ENCODE measurements at regions not wholly inside any gene's neighbourhood (a gene's known extent, or its start where the extent isn't known, plus 50 kb on each side); places are given as distances from the start of the nearest gene placed in this dataset.
"Not testable (repeated sequence)": the region's sequence is repeated elsewhere in the genome, so short reads cannot be mapped to it uniquely, and the experiment has no call there.

DNA sequence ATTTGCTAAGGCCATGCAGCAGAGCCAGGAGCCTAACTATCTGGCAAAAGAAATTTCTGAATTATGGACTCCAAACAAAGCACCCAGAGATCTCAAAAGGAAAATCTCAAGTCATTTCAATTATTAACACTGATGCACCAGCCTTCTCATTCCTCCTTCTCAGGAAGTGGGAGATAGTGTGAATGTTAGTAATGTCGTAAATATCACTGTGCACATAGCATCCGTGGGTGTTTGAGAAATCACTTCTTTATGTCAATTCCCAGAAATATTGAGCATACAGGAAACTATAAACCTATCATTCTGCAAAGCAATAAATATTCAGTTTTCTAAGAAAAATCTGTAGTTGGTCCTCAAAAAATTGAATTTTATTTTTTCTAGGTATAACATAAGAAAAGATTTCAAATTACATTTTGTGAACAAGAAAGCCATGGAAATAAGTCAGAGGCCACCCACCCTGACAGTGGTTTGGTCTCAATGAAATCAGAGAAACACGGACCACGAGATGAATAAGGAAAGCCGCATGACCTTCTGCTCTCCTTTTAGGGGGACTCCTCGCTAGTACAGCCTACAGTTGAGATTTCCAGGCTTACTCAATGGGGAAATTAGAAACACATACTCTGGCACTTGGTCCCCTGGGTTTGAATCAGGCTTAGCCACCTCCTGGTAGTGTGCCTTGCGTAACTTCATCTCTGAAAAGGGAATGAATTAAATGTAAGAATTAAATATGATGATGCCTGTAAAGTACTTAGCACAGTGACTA, 120.6 kb downstream of the DIRAS2 start:
- Histone ChIP-seq H3K36me3 (replicated peaks; ENCODE audit: insufficient read depth, low read length) (no peaks in the 10 kb centered on the region), H3K4me2 (ENCODE audit: low read depth, low read length) (no peak overlapping the region), H4K20me1 (ENCODE audit: insufficient read depth, low read length) (no peaks in the 10 kb centered on the region), H2AFZ (ENCODE audit: low read length) (no peak overlapping the region), H3K4me1 (ENCODE audit: low read length) (no peaks in the 10 kb centered on the region), H3K9ac (ENCODE audit: low read length) (no peak overlapping the region), H3K27me3 (replicated peaks; ENCODE audit: insufficient read depth, low read length) (no peaks in the 10 kb centered on the region), H3K9me3 (replicated peaks; ENCODE audit: insufficient read depth, low read length) (no peaks in the 10 kb centered on the region), H3F3A (ENCODE audit: insufficient read depth, low read length) (no peaks in the 10 kb centered on the region), H3K27ac (ENCODE audit: low read length) (no peak overlapping the region), H3K4me3 (ENCODE audit: low read length) (no peak overlapping the region), H3K9me2 (replicated peaks; ENCODE audit: insufficient read depth, low read length) (no peaks in the 10 kb centered on the region), H3K79me2 (ENCODE audit: low read length) (no peaks in the 10 kb centered on the region)
- DNase-seq = no peak
- TF ChIP-seq, protein P1, sequence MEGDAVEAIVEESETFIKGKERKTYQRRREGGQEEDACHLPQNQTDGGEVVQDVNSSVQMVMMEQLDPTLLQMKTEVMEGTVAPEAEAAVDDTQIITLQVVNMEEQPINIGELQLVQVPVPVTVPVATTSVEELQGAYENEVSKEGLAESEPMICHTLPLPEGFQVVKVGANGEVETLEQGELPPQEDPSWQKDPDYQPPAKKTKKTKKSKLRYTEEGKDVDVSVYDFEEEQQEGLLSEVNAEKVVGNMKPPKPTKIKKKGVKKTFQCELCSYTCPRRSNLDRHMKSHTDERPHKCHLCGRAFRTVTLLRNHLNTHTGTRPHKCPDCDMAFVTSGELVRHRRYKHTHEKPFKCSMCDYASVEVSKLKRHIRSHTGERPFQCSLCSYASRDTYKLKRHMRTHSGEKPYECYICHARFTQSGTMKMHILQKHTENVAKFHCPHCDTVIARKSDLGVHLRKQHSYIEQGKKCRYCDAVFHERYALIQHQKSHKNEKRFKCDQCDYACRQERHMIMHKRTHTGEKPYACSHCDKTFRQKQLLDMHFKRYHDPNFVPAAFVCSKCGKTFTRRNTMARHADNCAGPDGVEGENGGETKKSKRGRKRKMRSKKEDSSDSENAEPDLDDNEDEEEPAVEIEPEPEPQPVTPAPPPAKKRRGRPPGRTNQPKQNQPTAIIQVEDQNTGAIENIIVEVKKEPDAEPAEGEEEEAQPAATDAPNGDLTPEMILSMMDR (IDR thresholded peaks at IDR 0.05; ENCODE audit: low read length) = no peak
- no peak for TF ChIP-seq EZH2phosphoT487 (IDR thresholded peaks at IDR 0.05; ENCODE audit: low read length)
- TF ChIP-seq EZH2 (optimal IDR thresholded peaks at IDR 0.05; ENCODE audit: low read depth, low read length) = no peak

DNA sequence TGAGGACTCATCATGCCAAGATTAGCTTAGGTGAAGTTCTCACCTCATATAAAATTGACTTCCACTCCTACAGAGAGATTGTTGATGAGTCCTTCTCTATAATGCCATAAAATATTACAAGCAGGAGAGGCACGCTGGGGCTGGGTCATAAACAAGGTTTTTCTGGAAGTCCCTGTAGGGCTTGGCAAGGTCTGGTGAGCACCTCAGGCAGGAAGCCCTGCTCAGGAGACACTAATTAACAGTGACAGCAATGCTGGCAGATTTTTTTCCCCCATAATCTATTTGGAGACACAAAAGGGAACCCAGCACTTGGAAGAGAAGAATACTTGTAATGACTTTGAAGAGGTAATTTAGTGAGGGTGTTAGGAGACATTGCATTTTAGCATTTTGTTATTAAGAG, 118.7 kb downstream of the DIRAS2 start:
- Histone ChIP-seq H3K79me2 (ENCODE audit: low read length) (no peaks in the 10 kb centered on the region), H3K4me2 (ENCODE audit: low read depth, low read length) (no peak overlapping the region)

DNA sequence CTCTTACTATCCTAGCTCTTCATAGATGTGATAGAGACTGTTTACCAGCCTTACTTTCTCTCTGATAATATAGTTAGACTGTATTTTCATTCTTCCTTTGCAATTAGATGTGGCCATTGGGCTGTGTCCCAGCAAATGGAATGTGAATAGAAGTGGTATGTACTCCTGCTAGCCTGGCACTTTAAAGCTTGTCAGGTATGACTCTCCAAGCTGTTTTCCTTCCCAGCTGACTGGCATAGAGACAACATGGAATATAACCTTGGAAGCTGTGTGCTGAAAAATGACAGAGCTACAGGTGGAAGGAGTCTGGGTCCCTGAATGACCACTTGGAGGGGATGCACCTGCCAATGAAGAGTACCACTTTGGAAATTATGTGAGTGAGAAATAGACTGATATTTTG, 116.2 kb downstream of the DIRAS2 start:
- no peak for DNase-seq
- Histone ChIP-seq H3K9me3 (replicated peaks; ENCODE audit: insufficient read depth, low read length) (no peaks in the 10 kb centered on the region), H3K4me1 (ENCODE audit: low read length) (no peaks in the 10 kb centered on the region), H3K79me2 (ENCODE audit: low read length) (no peaks in the 10 kb centered on the region), H3K36me3 (replicated peaks; ENCODE audit: insufficient read depth, low read length) (no peaks in the 10 kb centered on the region), H3K4me3 (ENCODE audit: low read length) (no peak overlapping the region), H3K27ac (ENCODE audit: low read length) (no peak overlapping the region), H4K20me1 (ENCODE audit: insufficient read depth, low read length) (no peaks in the 10 kb centered on the region), H3K9me2 (replicated peaks; ENCODE audit: insufficient read depth, low read length) (no peaks in the 10 kb centered on the region), H3F3A (ENCODE audit: insufficient read depth, low read length) (no peaks in the 10 kb centered on the region), H3K4me2 (ENCODE audit: low read depth, low read length) (no peak overlapping the region), H3K27me3 (replicated peaks; ENCODE audit: insufficient read depth, low read length) (no peaks in the 10 kb centered on the region), H3K9ac (ENCODE audit: low read length) (no peak overlapping the region), H2AFZ (ENCODE audit: low read length) (no peak overlapping the region)
- TF ChIP-seq, protein P1 (IDR thresholded peaks at IDR 0.05; ENCODE audit: low read length) = no peak
- TF ChIP-seq EZH2 (optimal IDR thresholded peaks at IDR 0.05; ENCODE audit: low read depth, low read length) (no peak), EZH2phosphoT487 (IDR thresholded peaks at IDR 0.05; ENCODE audit: low read length) (no peak)

More for the DNA sequence above, 118.7 kb downstream of the DIRAS2 start:
- Histone ChIP-seq H3K9ac (ENCODE audit: low read length) (no peak overlapping the region), H3K27me3 (replicated peaks; ENCODE audit: insufficient read depth, low read length) (no peaks in the 10 kb centered on the region), H3K36me3 (replicated peaks; ENCODE audit: insufficient read depth, low read length) (no peaks in the 10 kb centered on the region), H2AFZ (ENCODE audit: low read length) (no peak overlapping the region), H3K4me1 (ENCODE audit: low read length) (no peaks in the 10 kb centered on the region), H3F3A (ENCODE audit: insufficient read depth, low read length) (no peaks in the 10 kb centered on the region), H3K4me3 (ENCODE audit: low read length) (no peak overlapping the region), H4K20me1 (ENCODE audit: insufficient read depth, low read length) (no peaks in the 10 kb centered on the region), H3K9me3 (replicated peaks; ENCODE audit: insufficient read depth, low read length) (no peaks in the 10 kb centered on the region), H3K9me2 (replicated peaks; ENCODE audit: insufficient read depth, low read length) (no peaks in the 10 kb centered on the region), H3K27ac (ENCODE audit: low read length) (no peak overlapping the region)
- TF ChIP-seq, protein P1 (IDR thresholded peaks at IDR 0.05; ENCODE audit: low read length) = no peak
- TF ChIP-seq EZH2 (optimal IDR thresholded peaks at IDR 0.05; ENCODE audit: low read depth, low read length) (no peak), EZH2phosphoT487 (IDR thresholded peaks at IDR 0.05; ENCODE audit: low read length) (no peak)
- DNase-seq = no peak

DNA sequence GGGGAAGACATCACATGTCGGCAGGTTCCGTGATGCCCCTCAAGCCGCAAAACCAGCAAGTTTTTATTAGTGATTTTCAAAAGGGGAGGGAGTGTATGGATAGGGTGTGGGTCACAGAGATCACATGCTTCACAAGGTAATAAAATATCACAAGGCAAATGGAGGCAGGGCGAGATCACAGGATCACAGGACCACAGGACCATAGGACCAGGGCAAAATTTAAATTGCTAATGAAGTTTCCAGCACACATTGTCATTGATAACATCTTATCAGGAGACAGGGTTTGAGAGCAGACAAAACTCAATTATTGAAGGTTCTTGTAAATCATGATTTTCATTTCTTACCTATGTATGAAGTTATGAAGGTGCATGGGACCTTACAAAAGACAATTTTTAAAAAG, 106.5 kb downstream of the DIRAS2 start:
- not testable (repeated sequence) for DNase-seq; H3K4me2 ChIP-seq (ENCODE audit: low read depth, low read length); H3K27ac ChIP-seq (ENCODE audit: low read length); H3K79me2 ChIP-seq (ENCODE audit: low read length); H3K36me3 ChIP-seq (replicated peaks; ENCODE audit: insufficient read depth, low read length); H2AFZ ChIP-seq (ENCODE audit: low read length); H3K9me2 ChIP-seq (replicated peaks; ENCODE audit: insufficient read depth, low read length); H3K4me3 ChIP-seq (ENCODE audit: low read length); H4K20me1 ChIP-seq (ENCODE audit: insufficient read depth, low read length); H3K9ac ChIP-seq (ENCODE audit: low read length); H3K9me3 ChIP-seq (replicated peaks; ENCODE audit: insufficient read depth, low read length); H3F3A ChIP-seq (ENCODE audit: insufficient read depth, low read length); H3K4me1 ChIP-seq (ENCODE audit: low read length); H3K27me3 ChIP-seq (replicated peaks; ENCODE audit: insufficient read depth, low read length)
